ENCODE measurements at regions not wholly inside any gene's neighbourhood (a gene's known extent, or its start where the extent isn't known, plus 50 kb on each side); places are given as distances from the start of the nearest gene placed in this dataset.

- no peak for TF ChIP-seq CTCF (IDR thresholded peaks at IDR 0.05)
- no peak for TF ChIP-seq POLR2A (IDR thresholded peaks at IDR 0.05)
Observed at GRCh38 chr16:79403534-79403933, 197.0 kb downstream of the MAF start.

Measured in adrenal gland (tissue), 5 donors.